H1 (cell line): ENCODE measurements at regions not wholly inside any gene's neighbourhood (a gene's known extent, or its start where the extent isn't known, plus 50 kb on each side); places are given as distances from the start of the nearest gene placed in this dataset.

ENCODE experiments used
- CTCF ChIA-PET: fragments of 300-600 bp; sonication (Branson Sonifier 250); formaldehyde crosslinking; loops from one replicate; lab custom pipeline; 2021; ENCODE audit not compliant: partially characterized antibody; lab: Charles Lee
- POLR2A ChIA-PET: fragments of 300-600 bp; sonication (Branson Sonifier 250); formaldehyde crosslinking; loops from one replicate; lab custom pipeline; 2021; ENCODE audit warnings: inconsistent platforms; ENCODE audit not compliant: partially characterized antibody; lab: Charles Lee
- DNase-seq, 2 experiments: peaks; one replicate each; pipeline versions ENCODE4 v3.0.0 to v3.0.0-alpha.2; 2010 to 2022; ENCODE audit warnings: low spot score in 2 of 2, low read depth in 1 of 2, mixed read lengths in 1 of 2
- FAIRE-seq: peaks from 2 replicates; lab custom pipeline; 2011; peaks lifted over from hg19 to GRCh38; lab: Jason Lieb, UNC
- H2AFZ ChIP-seq: 2 replicates; pipeline ENCODE4 v1.8.1; 2012; ENCODE audit warnings: low read length, inconsistent platforms
- H2AK5ac ChIP-seq: 2 replicates; pipeline ENCODE4 v1.6.1; 2013; ENCODE audit warnings: low read depth, low read length
- H2BK120ac ChIP-seq: replicated peaks from 2 replicates; pipeline ENCODE3; 2013; ENCODE audit warnings: low read depth, low read length, inconsistent platforms
- H2BK12ac ChIP-seq: 2 replicates; pipeline ENCODE4 v1.6.1; 2013; ENCODE audit warnings: low read depth, low read length
- H2BK15ac ChIP-seq: 2 replicates; pipeline ENCODE4 v1.6.1; 2013; ENCODE audit warnings: low read length
- H2BK20ac ChIP-seq: 2 replicates; pipeline ENCODE4 v1.6.1; 2013; ENCODE audit warnings: low read length
- H2BK5ac ChIP-seq: 2 replicates; pipeline ENCODE4 v1.6.1; 2013; ENCODE audit warnings: low read depth, low read length
- H3K14ac ChIP-seq: 2 replicates; pipeline ENCODE4 v1.6.1; 2013; ENCODE audit warnings: inconsistent platforms; ENCODE audit not compliant: insufficient read length
- H3K18ac ChIP-seq: 2 replicates; pipeline ENCODE4 v1.6.1; 2013; ENCODE audit warnings: low read length; ENCODE audit errors: extremely low read depth
- H3K23ac ChIP-seq: 2 replicates; pipeline ENCODE4 v1.6.1; 2013; ENCODE audit warnings: inconsistent platforms; ENCODE audit not compliant: insufficient read length
- H3K23me2 ChIP-seq: 2 replicates; pipeline ENCODE4 v1.6.1; 2013; ENCODE audit warnings: low read depth, low read length
- H3K27ac ChIP-seq: 2 replicates; pipeline ENCODE4 v1.6.1; 2011; ENCODE audit warnings: low read depth, low read length, inconsistent platforms
- H3K27me3 ChIP-seq, 4 experiments: replicated peaks in 1 of 4; 1 replicate in 1 of 4; 2 replicates in 3 of 4; pipeline versions ENCODE4 v1.6.1 to v1.8.1; 2011 to 2013; ENCODE audit warnings: low read length in 3 of 4, mild to moderate bottlenecking in 3 of 4, inconsistent platforms in 2 of 4, mixed read lengths in 2 of 4, moderate library complexity in 1 of 4; ENCODE audit not compliant: control insufficient read depth in 3 of 4, insufficient read depth in 3 of 4; ENCODE audit errors: extremely low read depth in 1 of 4
- H3K36me3 ChIP-seq, 4 experiments: 2 replicates each; pipeline versions ENCODE4 v1.6.1 to v1.8.1; 2011 to 2013; ENCODE audit warnings: mild to moderate bottlenecking in 4 of 4, low read length in 3 of 4, moderate library complexity in 2 of 4, control low read depth in 1 of 4, inconsistent platforms in 1 of 4; ENCODE audit not compliant: insufficient read depth in 4 of 4, control insufficient read depth in 2 of 4
- H3K4ac ChIP-seq: replicated peaks from 2 replicates; pipeline ENCODE3; 2013; ENCODE audit warnings: low read length, low read depth, mixed read lengths, inconsistent platforms; ENCODE audit not compliant: insufficient read length
- H3K4me1 ChIP-seq, 4 experiments: replicated peaks in 1 of 4; 1 replicate in 1 of 4; 2 replicates in 3 of 4; pipeline versions ENCODE4 v1.6.1 to v1.8.1; 2011 to 2013; ENCODE audit warnings: low read length in 3 of 4, inconsistent platforms in 2 of 4, mixed read lengths in 1 of 4; ENCODE audit not compliant: insufficient read depth in 4 of 4, control insufficient read depth in 3 of 4
- H3K4me2 ChIP-seq, 2 experiments: 2 replicates each; pipeline versions ENCODE4 v1.6.1 to v1.8.1; 2011 to 2013; ENCODE audit warnings: low read depth in 2 of 2, low read length in 2 of 2, control low read depth in 1 of 2, inconsistent platforms in 1 of 2, mild to moderate bottlenecking in 1 of 2; ENCODE audit not compliant: insufficient read depth in 1 of 2
- H3K4me3 ChIP-seq, 4 experiments: fragments of 200-600, 300-600 bp in 1 of 4; sonication (generic), shearing (Covaris generic), sonication (Bioruptor Twin) in 1 of 4; 2 replicates each; pipeline versions ENCODE4 v1.5.1 to v1.8.1; 2011 to 2016; ENCODE audit warnings: low read length in 4 of 4, low read depth in 3 of 4, control low read depth in 2 of 4, inconsistent platforms in 2 of 4, mild to moderate bottlenecking in 2 of 4, mixed read lengths in 1 of 4, moderate library complexity in 1 of 4; ENCODE audit not compliant: insufficient read depth in 2 of 4; ENCODE audit errors: extremely low read depth in 1 of 4
- H3K56ac ChIP-seq: replicated peaks from 2 replicates; pipeline ENCODE3; 2013; ENCODE audit warnings: low read depth, mild to moderate bottlenecking, mixed read lengths, low read length, inconsistent platforms; ENCODE audit not compliant: insufficient read length
- H3K79me1 ChIP-seq: 2 replicates; pipeline ENCODE4 v1.6.1; 2013; ENCODE audit warnings: low read depth, low read length, control low read depth
- H3K79me2 ChIP-seq, 2 experiments: 2 replicates each; pipeline versions ENCODE4 v1.6.1 to v1.8.1; 2012 to 2013; ENCODE audit warnings: low read length in 2 of 2, mild to moderate bottlenecking in 2 of 2, inconsistent platforms in 1 of 2; ENCODE audit not compliant: insufficient read depth in 2 of 2, control insufficient read depth in 1 of 2
- H3K9ac ChIP-seq, 4 experiments: replicated peaks in 1 of 4; 1 replicate in 1 of 4; 2 replicates in 3 of 4; pipeline versions ENCODE4 v1.6.1 to v1.8.1; 2011 to 2013; ENCODE audit warnings: low read depth in 3 of 4, low read length in 3 of 4, control low read depth in 2 of 4, mild to moderate bottlenecking in 2 of 4, moderate library complexity in 2 of 4, inconsistent platforms in 1 of 4; ENCODE audit errors: extremely low read depth in 1 of 4
- H3K9me3 ChIP-seq, 2 experiments: 2 replicates each; pipeline versions ENCODE4 v1.6.1 to v1.8.1; 2012 to 2013; ENCODE audit warnings: mild to moderate bottlenecking in 2 of 2, moderate library complexity in 2 of 2, control low read depth in 1 of 2, inconsistent platforms in 1 of 2, low read depth in 1 of 2, low read length in 1 of 2, mixed read lengths in 1 of 2; ENCODE audit not compliant: insufficient read depth in 2 of 2
- H4K20me1 ChIP-seq, 2 experiments: replicated peaks in 1 of 2; 2 replicates each; pipeline versions ENCODE3 to v1.8.1; 2011 to 2013; ENCODE audit warnings: inconsistent platforms in 2 of 2, low read length in 2 of 2, mild to moderate bottlenecking in 1 of 2; ENCODE audit not compliant: insufficient read depth in 2 of 2, control insufficient read depth in 1 of 2
- H4K5ac ChIP-seq: 2 replicates; pipeline ENCODE4 v1.6.1; 2013; ENCODE audit warnings: low read length, low read depth, mixed read lengths, inconsistent platforms; ENCODE audit not compliant: insufficient read length
- H4K8ac ChIP-seq: 2 replicates; pipeline ENCODE4 v1.8.0; 2013; ENCODE audit warnings: mild to moderate bottlenecking, moderate library complexity, low read length, inconsistent platforms; ENCODE audit not compliant: insufficient read depth; ENCODE audit errors: extremely low read depth
- H4K91ac ChIP-seq: replicated peaks from 2 replicates; pipeline ENCODE3; 2013; ENCODE audit warnings: low read length, mixed read lengths, inconsistent platforms; ENCODE audit not compliant: insufficient read length
- BCL11A ChIP-seq, 2 experiments: IDR thresholded peaks; one replicate each; pipeline ENCODE4 v1.6.1; 2011; ENCODE audit warnings: low read depth in 2 of 2, low read length in 2 of 2, mild to moderate bottlenecking in 2 of 2
- CBX5 ChIP-seq: fragments of 300-800, 300-1000 bp; sonication (generic); IDR thresholded peaks from 2 replicates; pipeline ENCODE4 v1.7.1; 2016; ENCODE audit warnings: antibody characterized with exemption, low read length, low read depth
- CHD2 ChIP-seq: IDR thresholded peaks from 2 replicates; pipeline ENCODE4 v1.6.1; 2012; ENCODE audit warnings: low read length, improper control_type of control experiment
- HDAC2 ChIP-seq, 2 experiments: fragments of 300-600 bp in 1 of 2; sonication (generic) in 1 of 2; IDR thresholded peaks; 2 replicates each; pipeline ENCODE4 v1.6.1; 2011 to 2012; ENCODE audit warnings: low read depth in 2 of 2, low read length in 2 of 2, mild to moderate bottlenecking in 2 of 2, moderate library complexity in 2 of 2, borderline replicate concordance in 1 of 2, inconsistent platforms in 1 of 2
- HDAC6 ChIP-seq: IDR thresholded peaks from one replicate; pipeline ENCODE4 v1.7.1; 2012; ENCODE audit warnings: low read depth, mild to moderate bottlenecking, inconsistent platforms, low read length, moderate library complexity
- KDM1A ChIP-seq: fragments of 200-600, 300-600 bp; sonication (generic); IDR thresholded peaks from 2 replicates; pipeline ENCODE4 v1.7.1; 2016; ENCODE audit warnings: mild to moderate bottlenecking, low read length, borderline replicate concordance
- NRF1 ChIP-seq: IDR thresholded peaks from 2 replicates; pipeline ENCODE4 v1.6.1; 2011; ENCODE audit warnings: mild to moderate bottlenecking, low read depth, low read length, improper control_type of control experiment
- SIX5 ChIP-seq: IDR thresholded peaks from 2 replicates; pipeline ENCODE4 v1.6.1; 2011; ENCODE audit warnings: mild to moderate bottlenecking, low read depth, low read length
- SUZ12 ChIP-seq: fragments of 200-600 bp; sonication (generic); IDR thresholded peaks from 2 replicates; pipeline ENCODE4 v1.6.1; 2012; ENCODE audit warnings: mild to moderate bottlenecking, inconsistent platforms, low read length, moderate library complexity, mixed read lengths
- YY1 ChIP-seq: IDR thresholded peaks from 2 replicates; pipeline ENCODE4 v1.6.1; 2011; ENCODE audit warnings: low read depth, mild to moderate bottlenecking, low read length
- ZNF274 ChIP-seq: IDR thresholded peaks from 2 replicates; pipeline ENCODE4 v1.7.0; 2012; ENCODE audit warnings: low read length, borderline replicate concordance; ENCODE audit errors: extremely low read depth
- WGBS, 2 experiments: shearing (Covaris generic) in 1 of 2; methylation state at CpG; one replicate each; pipeline versions ENCODE4 v1.1.6 to v1.1.7; 2013 to 2015; ENCODE audit warnings: low lambda C conversion rate in 2 of 2, mixed read lengths in 2 of 2, inconsistent platforms in 1 of 2, low coverage in 1 of 2, missing lambda C conversion rate in 1 of 2; ENCODE audit not compliant: insufficient replicate concordance in 2 of 2, insufficient coverage in 1 of 2, insufficient read length in 1 of 2; ENCODE audit errors: extremely low coverage in 1 of 2, missing lambda C conversion rate in 1 of 2; 5-methylcytosine and 5-hydroxymethylcytosine counted together
- TF ChIP-seq, protein P1 (sequence below), 3 experiments: IDR thresholded peaks; 1 replicate in 2 of 3; 2 replicates in 1 of 3; pipeline versions ENCODE4 v1.5.1 to v1.6.1; 2011; ENCODE audit warnings: low read length in 3 of 3, mild to moderate bottlenecking in 3 of 3, inconsistent platforms in 2 of 3, low read depth in 1 of 3, moderate library complexity in 1 of 3; ENCODE audit not compliant: insufficient read depth in 1 of 3; ENCODE audit errors: control extremely low read depth in 1 of 3

GRCh38 chr20:7057611-7058010 is 290.1 kb downstream of the BMP2 start:
- H3K36me3 ChIP-seq, result no peaks in the 10 kb centered on the region
- H2BK15ac ChIP-seq, result no peak overlapping the region
- H3K4ac ChIP-seq, result no peak overlapping the region
- H3K9me3 ChIP-seq, result no peaks in the 10 kb centered on the region
- CTCF ChIA-PET, result interaction anchor here (0.5 to 1.6 kb wide), 4 partner anchors 27 to 1562 kb away, joined by 3 to 6 read pairs (median 3); no protein-coding TSS in a partner anchor
- POLR2A ChIA-PET, result no interaction called here
- H2AFZ ChIP-seq, result no peak overlapping the region
- DNase-seq, result no peak
- H3K4me3 ChIP-seq, result no peak overlapping the region
- no peaks in the 10 kb centered on the region for H3K79me1 ChIP-seq
- no peak overlapping the region for H2BK5ac ChIP-seq
- H3K23ac ChIP-seq, result no peak overlapping the region
- H4K8ac ChIP-seq, result no peak overlapping the region
- H4K91ac ChIP-seq, result no peak overlapping the region
- H2AK5ac ChIP-seq, result no peak overlapping the region
- no peak overlapping the region for H3K9ac ChIP-seq
- H3K4me2 ChIP-seq, result no peak overlapping the region
- H3K23me2 ChIP-seq, result no peaks in the 10 kb centered on the region
- no peaks in the 10 kb centered on the region for H4K20me1 ChIP-seq
- H2BK120ac ChIP-seq, result no peak overlapping the region
- no peak overlapping the region for H2BK12ac ChIP-seq
- no peak overlapping the region for H3K18ac ChIP-seq
- no peaks in the 10 kb centered on the region for H3K27me3 ChIP-seq
- FAIRE-seq, result no peak
- H4K5ac ChIP-seq, result no peak overlapping the region
- H3K56ac ChIP-seq, result no peak overlapping the region
- H3K27ac ChIP-seq, result no peak overlapping the region
- H2BK20ac ChIP-seq, result no peak overlapping the region
- H3K14ac ChIP-seq, result no peak overlapping the region
- 91% methylated on average over 3 of the region's 3 CpGs; no CpG with 5 or more reads in 1 of the 2 experiments for WGBS, 2 experiments
- no peaks in the 10 kb centered on the region for H3K79me2 ChIP-seq
- H3K4me1 ChIP-seq, result peaks cover 0 to 5% (median 0%) of the 10 kb centered on the region in 4 experiments; a peak in 1 of 7 replicates
- TF ChIP-seq ZNF274, result no peak
- TF ChIP-seq SUZ12, result no peak
- TF ChIP-seq SIX5, result no peak
- TF ChIP-seq YY1, result no peak
- TF ChIP-seq KDM1A, result no peak
- TF ChIP-seq HDAC6, result no peak
- TF ChIP-seq BCL11A (IDR thresholded peaks at IDR 0.05; ENCODE audit: low read depth in 2 of 2, low read length in 2 of 2), result no peak
- no peak for TF ChIP-seq NRF1
- no peak for TF ChIP-seq CHD2
- no peak for TF ChIP-seq CBX5
- no peak for TF ChIP-seq HDAC2 (IDR thresholded peaks at IDR 0.05; ENCODE audit: borderline replicate concordance in 1 of 2, low read depth in 2 of 2, low read length in 2 of 2)
- TF ChIP-seq, protein P1, sequence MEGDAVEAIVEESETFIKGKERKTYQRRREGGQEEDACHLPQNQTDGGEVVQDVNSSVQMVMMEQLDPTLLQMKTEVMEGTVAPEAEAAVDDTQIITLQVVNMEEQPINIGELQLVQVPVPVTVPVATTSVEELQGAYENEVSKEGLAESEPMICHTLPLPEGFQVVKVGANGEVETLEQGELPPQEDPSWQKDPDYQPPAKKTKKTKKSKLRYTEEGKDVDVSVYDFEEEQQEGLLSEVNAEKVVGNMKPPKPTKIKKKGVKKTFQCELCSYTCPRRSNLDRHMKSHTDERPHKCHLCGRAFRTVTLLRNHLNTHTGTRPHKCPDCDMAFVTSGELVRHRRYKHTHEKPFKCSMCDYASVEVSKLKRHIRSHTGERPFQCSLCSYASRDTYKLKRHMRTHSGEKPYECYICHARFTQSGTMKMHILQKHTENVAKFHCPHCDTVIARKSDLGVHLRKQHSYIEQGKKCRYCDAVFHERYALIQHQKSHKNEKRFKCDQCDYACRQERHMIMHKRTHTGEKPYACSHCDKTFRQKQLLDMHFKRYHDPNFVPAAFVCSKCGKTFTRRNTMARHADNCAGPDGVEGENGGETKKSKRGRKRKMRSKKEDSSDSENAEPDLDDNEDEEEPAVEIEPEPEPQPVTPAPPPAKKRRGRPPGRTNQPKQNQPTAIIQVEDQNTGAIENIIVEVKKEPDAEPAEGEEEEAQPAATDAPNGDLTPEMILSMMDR (IDR thresholded peaks at IDR 0.05; ENCODE audit: control extremely low read depth in 1 of 3, insufficient read depth in 1 of 3, low read depth in 1 of 3, low read length in 3 of 3), result no peak
